GM06990 (cell line): ENCODE measurements at regions not wholly inside any gene's neighbourhood (a gene's known extent, or its start where the extent isn't known, plus 50 kb on each side); places are given as distances from the start of the nearest gene placed in this dataset.

Experiments used
- DNase-seq: peaks from one replicate; pipeline ENCODE4 v3.0.0-alpha.2; 2011; ENCODE audit not compliant: insufficient read length; ENCODE audit errors: extremely low read depth
- H3K27me3 ChIP-seq: replicated peaks from 2 replicates; pipeline ENCODE4 v1.6.0; 2011; ENCODE audit warnings: low read length; ENCODE audit not compliant: control insufficient read depth, insufficient read depth
- H3K36me3 ChIP-seq: 2 replicates; pipeline ENCODE4 v1.5.1; 2011; ENCODE audit warnings: low read length; ENCODE audit not compliant: control insufficient read depth, insufficient read depth
- H3K4me3 ChIP-seq: replicated peaks from 2 replicates; pipeline ENCODE4 v1.5.1; 2011; ENCODE audit warnings: low read depth, mild to moderate bottlenecking, control low read depth, low read length
- CTCF ChIP-seq: IDR thresholded peaks from 2 replicates; pipeline ENCODE4 v1.5.1; 2011; ENCODE audit warnings: low read length, control low read depth, mild to moderate bottlenecking, inconsistent platforms; ENCODE audit not compliant: insufficient read depth, poor library complexity, severe bottlenecking

GRCh38 chr5:13640270-13640669 lies 304.2 kb downstream of the DNAH5 start:
- no peaks in the 10 kb centered on the region for H3K27me3 ChIP-seq
- TF ChIP-seq CTCF: no peak
- no peak overlapping the region for H3K4me3 ChIP-seq
- H3K36me3 ChIP-seq: no peaks in the 10 kb centered on the region
- no peak for DNase-seq

- no peak for TF ChIP-seq CTCF
- H3K27me3 ChIP-seq: no peaks in the 10 kb centered on the region
- DNase-seq: no peak
- no peak overlapping the region for H3K4me3 ChIP-seq
- no peaks in the 10 kb centered on the region for H3K36me3 ChIP-seq
Observed at GRCh38 chr5:13632676-13633075, 311.8 kb downstream of the DNAH5 start.

GRCh38 chr5:13629218-13629617 lies 315.3 kb downstream of the DNAH5 start:
- DNase-seq: no peak
- no peak for TF ChIP-seq CTCF
- H3K27me3 ChIP-seq: no peaks in the 10 kb centered on the region
- H3K36me3 ChIP-seq: no peaks in the 10 kb centered on the region
- H3K4me3 ChIP-seq: no peak overlapping the region

GRCh38 chr5:13627673-13628454 lies 316.6 kb downstream of the DNAH5 start:
- TF ChIP-seq CTCF: no peak
- no peak overlapping the region for H3K4me3 ChIP-seq
- H3K36me3 ChIP-seq: no peaks in the 10 kb centered on the region
- DNase-seq: no peak
- H3K27me3 ChIP-seq: no peaks in the 10 kb centered on the region

- no peak for DNase-seq
- no peak for TF ChIP-seq CTCF
- H3K27me3 ChIP-seq: no peaks in the 10 kb centered on the region
- no peak overlapping the region for H3K4me3 ChIP-seq
- no peaks in the 10 kb centered on the region for H3K36me3 ChIP-seq
Observed at GRCh38 chr5:13625616-13626198, 318.8 kb downstream of the DNAH5 start.
